ENCODE measurements at regions not wholly inside any gene's neighbourhood (a gene's known extent, or its start where the extent isn't known, plus 50 kb on each side); places are given as distances from the start of the nearest gene placed in this dataset.
"Not testable (repeated sequence)": the region's sequence is repeated elsewhere in the genome, so short reads cannot be mapped to it uniquely, and the experiment has no call there.

- DNase-seq (ENCODE audit: low read depth), result no peak
Observed at GRCh38 chr10:33498391-33498891, 164.0 kb upstream of the NRP1 start.

GRCh38 chr10:33497338-33497737, 162.9 kb upstream of the NRP1 start:
- DNase-seq (ENCODE audit: low read depth), result no peak

GRCh38 chr10:33496096-33496495, 161.6 kb upstream of the NRP1 start:
- DNase-seq (ENCODE audit: low read depth), result no peak

GRCh38 chr10:33494694-33495265, 160.3 kb upstream of the NRP1 start:
- DNase-seq (ENCODE audit: low read depth), result no peak

- DNase-seq (ENCODE audit: low read depth), result no peak
Observed at GRCh38 chr10:33493978-33494377, 159.5 kb upstream of the NRP1 start.

- no peak for DNase-seq (ENCODE audit: low read depth)
Observed at GRCh38 chr10:33493497-33493896, 159.0 kb upstream of the NRP1 start.

GRCh38 chr10:33492701-33493345, 158.4 kb upstream of the NRP1 start:
- DNase-seq (ENCODE audit: low read depth), result no peak

GRCh38 chr10:33489501-33490176, 155.2 kb upstream of the NRP1 start:
- DNase-seq (ENCODE audit: low read depth), result no peak

- no peak for DNase-seq (ENCODE audit: low read depth)
Observed at GRCh38 chr10:33487014-33487776, 152.7 kb upstream of the NRP1 start.

GRCh38 chr10:33485276-33485675, 150.8 kb upstream of the NRP1 start:
- DNase-seq (ENCODE audit: low read depth), result no peak

GRCh38 chr10:33484787-33485186, 150.3 kb upstream of the NRP1 start:
- DNase-seq (ENCODE audit: low read depth), result no peak

- DNase-seq (ENCODE audit: low read depth), result no peak
Observed at GRCh38 chr10:33483816-33484190, 149.3 kb upstream of the NRP1 start.

GRCh38 chr10:33483124-33483815, 148.8 kb upstream of the NRP1 start:
- no peak for DNase-seq (ENCODE audit: low read depth)

GRCh38 chr10:33482486-33482885, 148.0 kb upstream of the NRP1 start:
- no peak for DNase-seq (ENCODE audit: low read depth)

GRCh38 chr10:33481184-33481583, 146.7 kb upstream of the NRP1 start:
- DNase-seq (ENCODE audit: low read depth), result no peak

- DNase-seq (ENCODE audit: low read depth), result not testable (repeated sequence)
Observed at GRCh38 chr10:33480417-33480816, 145.9 kb upstream of the NRP1 start.

- no peak for DNase-seq (ENCODE audit: low read depth)
Observed at GRCh38 chr10:33478675-33479125, 144.2 kb upstream of the NRP1 start.

GRCh38 chr10:33478089-33478674, 143.7 kb upstream of the NRP1 start:
- DNase-seq (ENCODE audit: low read depth), result no peak

GRCh38 chr10:33477291-33478088, 143.0 kb upstream of the NRP1 start:
- no peak for DNase-seq (ENCODE audit: low read depth)

GRCh38 chr10:33476757-33477273, 142.3 kb upstream of the NRP1 start:
- no peak for DNase-seq (ENCODE audit: low read depth)
